ENCODE measurements at regions not wholly inside any gene's neighbourhood (a gene's known extent, or its start where the extent isn't known, plus 50 kb on each side); places are given as distances from the start of the nearest gene placed in this dataset.

- Histone ChIP-seq H3K4me1 (ENCODE audit: control insufficient read depth, insufficient read depth, low read length) (no peaks in the 10 kb centered on the region), H3K9me3 (ENCODE audit: control insufficient read depth, low read depth, low read length) (no peaks in the 10 kb centered on the region), H3K36me3 (ENCODE audit: control insufficient read depth, insufficient read depth, low read length) (no peaks in the 10 kb centered on the region), H3K4me3 (ENCODE audit: low read length) (no peak overlapping the region), H3K27ac (ENCODE audit: low read length) (no peak overlapping the region), H3K27me3 (ENCODE audit: control insufficient read depth, insufficient read depth, low read length) (no peaks in the 10 kb centered on the region)
- WGBS (ENCODE audit: insufficient coverage, low lambda C conversion rate), result no CpG with 5 or more reads among the region's 2 CpGs
- DNase-seq, result no peak
These were observed 232.1 kb downstream of the MED10 start for GRCh38 chr5:6146271-6146670.

GRCh38 chr5:6145616-6146237, 232.6 kb downstream of the MED10 start:
- no CpG with 5 or more reads among the region's 4 CpGs for WGBS (ENCODE audit: insufficient coverage, low lambda C conversion rate)
- DNase-seq, result no peak

GRCh38 chr5:6143523-6143922, 234.8 kb downstream of the MED10 start:
- Histone ChIP-seq H3K27ac (ENCODE audit: low read length) (no peak overlapping the region), H3K36me3 (ENCODE audit: control insufficient read depth, insufficient read depth, low read length) (no peaks in the 10 kb centered on the region), H3K27me3 (ENCODE audit: control insufficient read depth, insufficient read depth, low read length) (no peaks in the 10 kb centered on the region), H3K4me3 (ENCODE audit: low read length) (no peak overlapping the region), H3K4me1 (ENCODE audit: control insufficient read depth, insufficient read depth, low read length) (no peaks in the 10 kb centered on the region), H3K9me3 (ENCODE audit: control insufficient read depth, low read depth, low read length) (no peaks in the 10 kb centered on the region)
- DNase-seq, result no peak
- no CpG with 5 or more reads among the region's 5 CpGs for WGBS (ENCODE audit: insufficient coverage, low lambda C conversion rate)

More at GRCh38 chr5:6145616-6146237, 232.6 kb downstream of the MED10 start:
- Histone ChIP-seq H3K4me1 (ENCODE audit: control insufficient read depth, insufficient read depth, low read length) (no peaks in the 10 kb centered on the region), H3K4me3 (ENCODE audit: low read length) (no peak overlapping the region), H3K36me3 (ENCODE audit: control insufficient read depth, insufficient read depth, low read length) (no peaks in the 10 kb centered on the region), H3K9me3 (ENCODE audit: control insufficient read depth, low read depth, low read length) (no peaks in the 10 kb centered on the region), H3K27ac (ENCODE audit: low read length) (no peak overlapping the region), H3K27me3 (ENCODE audit: control insufficient read depth, insufficient read depth, low read length) (no peaks in the 10 kb centered on the region)

- Histone ChIP-seq H3K9me3 (ENCODE audit: control insufficient read depth, low read depth, low read length) (no peaks in the 10 kb centered on the region), H3K36me3 (ENCODE audit: control insufficient read depth, insufficient read depth, low read length) (no peaks in the 10 kb centered on the region), H3K4me1 (ENCODE audit: control insufficient read depth, insufficient read depth, low read length) (no peaks in the 10 kb centered on the region), H3K27me3 (ENCODE audit: control insufficient read depth, insufficient read depth, low read length) (no peaks in the 10 kb centered on the region), H3K27ac (ENCODE audit: low read length) (no peak overlapping the region), H3K4me3 (ENCODE audit: low read length) (no peak overlapping the region)
- no CpG with 5 or more reads among the region's 5 CpGs for WGBS (ENCODE audit: insufficient coverage, low lambda C conversion rate)
- no peak for DNase-seq
These were observed 236.0 kb downstream of the MED10 start for GRCh38 chr5:6142353-6142752.

GRCh38 chr5:6140219-6140618, 238.1 kb downstream of the MED10 start:
- no peak for DNase-seq
- Histone ChIP-seq H3K4me1 (ENCODE audit: control insufficient read depth, insufficient read depth, low read length) (no peaks in the 10 kb centered on the region), H3K9me3 (ENCODE audit: control insufficient read depth, low read depth, low read length) (no peaks in the 10 kb centered on the region), H3K36me3 (ENCODE audit: control insufficient read depth, insufficient read depth, low read length) (no peaks in the 10 kb centered on the region), H3K27me3 (ENCODE audit: control insufficient read depth, insufficient read depth, low read length) (no peaks in the 10 kb centered on the region), H3K27ac (ENCODE audit: low read length) (no peak overlapping the region), H3K4me3 (ENCODE audit: low read length) (no peak overlapping the region)
- WGBS (ENCODE audit: insufficient coverage, low lambda C conversion rate), result no CpG with 5 or more reads among the region's 5 CpGs

- no peaks in the 10 kb centered on the region for H3K27me3 ChIP-seq (ENCODE audit: control insufficient read depth, insufficient read depth, low read length)
- no peaks in the 10 kb centered on the region for H3K36me3 ChIP-seq (ENCODE audit: control insufficient read depth, insufficient read depth, low read length)
- no peaks in the 10 kb centered on the region for H3K9me3 ChIP-seq (ENCODE audit: control insufficient read depth, low read depth, low read length)
- H3K4me1 ChIP-seq (ENCODE audit: control insufficient read depth, insufficient read depth, low read length), result no peaks in the 10 kb centered on the region
- H3K4me3 ChIP-seq (ENCODE audit: low read length), result no peak overlapping the region
- no peak for DNase-seq
- WGBS (ENCODE audit: insufficient coverage, low lambda C conversion rate), result no CpG with 5 or more reads among the region's 5 CpGs
- H3K27ac ChIP-seq (ENCODE audit: low read length), result no peak overlapping the region
These were observed 242.4 kb downstream of the MED10 start for GRCh38 chr5:6135977-6136376.

GRCh38 chr5:6134281-6134680, 244.1 kb downstream of the MED10 start:
- Histone ChIP-seq H3K36me3 (ENCODE audit: control insufficient read depth, insufficient read depth, low read length) (no peaks in the 10 kb centered on the region), H3K27ac (ENCODE audit: low read length) (no peak overlapping the region), H3K4me3 (ENCODE audit: low read length) (no peak overlapping the region), H3K27me3 (ENCODE audit: control insufficient read depth, insufficient read depth, low read length) (no peaks in the 10 kb centered on the region), H3K4me1 (ENCODE audit: control insufficient read depth, insufficient read depth, low read length) (no peaks in the 10 kb centered on the region), H3K9me3 (ENCODE audit: control insufficient read depth, low read depth, low read length) (no peaks in the 10 kb centered on the region)
- no peak for DNase-seq
- no CpG with 5 or more reads among the region's 12 CpGs for WGBS (ENCODE audit: insufficient coverage, low lambda C conversion rate)

- Histone ChIP-seq H3K4me1 (ENCODE audit: control insufficient read depth, insufficient read depth, low read length) (no peaks in the 10 kb centered on the region), H3K4me3 (ENCODE audit: low read length) (no peak overlapping the region), H3K36me3 (ENCODE audit: control insufficient read depth, insufficient read depth, low read length) (no peaks in the 10 kb centered on the region), H3K27me3 (ENCODE audit: control insufficient read depth, insufficient read depth, low read length) (no peaks in the 10 kb centered on the region), H3K9me3 (ENCODE audit: control insufficient read depth, low read depth, low read length) (no peaks in the 10 kb centered on the region), H3K27ac (ENCODE audit: low read length) (no peak overlapping the region)
- no peak for DNase-seq
- no CpG with 5 or more reads among the region's 2 CpGs for WGBS (ENCODE audit: insufficient coverage, low lambda C conversion rate)
These were observed 252.6 kb downstream of the MED10 start for GRCh38 chr5:6125781-6126180.

GRCh38 chr5:6118691-6119090, 259.7 kb downstream of the MED10 start:
- no peaks in the 10 kb centered on the region for H3K9me3 ChIP-seq (ENCODE audit: control insufficient read depth, low read depth, low read length)
- no peaks in the 10 kb centered on the region for H3K27me3 ChIP-seq (ENCODE audit: control insufficient read depth, insufficient read depth, low read length)
- no peak for DNase-seq
- H3K36me3 ChIP-seq (ENCODE audit: control insufficient read depth, insufficient read depth, low read length), result no peaks in the 10 kb centered on the region
- no peak overlapping the region for H3K4me3 ChIP-seq (ENCODE audit: low read length)
- no CpG with 5 or more reads among the region's 4 CpGs for WGBS (ENCODE audit: insufficient coverage, low lambda C conversion rate)
- no peak overlapping the region for H3K27ac ChIP-seq (ENCODE audit: low read length)
- no peaks in the 10 kb centered on the region for H3K4me1 ChIP-seq (ENCODE audit: control insufficient read depth, insufficient read depth, low read length)

GRCh38 chr5:6117212-6117611, 261.1 kb downstream of the MED10 start:
- WGBS (ENCODE audit: insufficient coverage, low lambda C conversion rate), result no CpG with 5 or more reads among the region's 1 CpG
- no peaks in the 10 kb centered on the region for H3K27me3 ChIP-seq (ENCODE audit: control insufficient read depth, insufficient read depth, low read length)
- no peak for DNase-seq

GRCh38 chr5:6115852-6116251, 262.5 kb downstream of the MED10 start:
- Histone ChIP-seq H3K9me3 (ENCODE audit: control insufficient read depth, low read depth, low read length) (no peaks in the 10 kb centered on the region), H3K36me3 (ENCODE audit: control insufficient read depth, insufficient read depth, low read length) (no peaks in the 10 kb centered on the region), H3K27me3 (ENCODE audit: control insufficient read depth, insufficient read depth, low read length) (no peaks in the 10 kb centered on the region), H3K4me1 (ENCODE audit: control insufficient read depth, insufficient read depth, low read length) (no peaks in the 10 kb centered on the region), H3K27ac (ENCODE audit: low read length) (no peak overlapping the region), H3K4me3 (ENCODE audit: low read length) (no peak overlapping the region)
- WGBS (ENCODE audit: insufficient coverage, low lambda C conversion rate), result 83% methylated on average over 3 of the region's 4 CpGs
- no peak for DNase-seq

More at GRCh38 chr5:6117212-6117611, 261.1 kb downstream of the MED10 start:
- H3K9me3 ChIP-seq (ENCODE audit: control insufficient read depth, low read depth, low read length), result no peaks in the 10 kb centered on the region
- no peak overlapping the region for H3K4me3 ChIP-seq (ENCODE audit: low read length)
- no peaks in the 10 kb centered on the region for H3K4me1 ChIP-seq (ENCODE audit: control insufficient read depth, insufficient read depth, low read length)
- no peak overlapping the region for H3K27ac ChIP-seq (ENCODE audit: low read length)
- H3K36me3 ChIP-seq (ENCODE audit: control insufficient read depth, insufficient read depth, low read length), result no peaks in the 10 kb centered on the region

Measured in large intestine (tissue), 3 donors.